Tongue (tissue), 1 donor: ENCODE measurements at regions not wholly inside any gene's neighbourhood (a gene's known extent, or its start where the extent isn't known, plus 50 kb on each side); places are given as distances from the start of the nearest gene placed in this dataset.

Source experiments
- DNase-seq: peaks from one replicate; pipeline ENCODE4 v3.0.0-alpha.2; 2015

DNA sequence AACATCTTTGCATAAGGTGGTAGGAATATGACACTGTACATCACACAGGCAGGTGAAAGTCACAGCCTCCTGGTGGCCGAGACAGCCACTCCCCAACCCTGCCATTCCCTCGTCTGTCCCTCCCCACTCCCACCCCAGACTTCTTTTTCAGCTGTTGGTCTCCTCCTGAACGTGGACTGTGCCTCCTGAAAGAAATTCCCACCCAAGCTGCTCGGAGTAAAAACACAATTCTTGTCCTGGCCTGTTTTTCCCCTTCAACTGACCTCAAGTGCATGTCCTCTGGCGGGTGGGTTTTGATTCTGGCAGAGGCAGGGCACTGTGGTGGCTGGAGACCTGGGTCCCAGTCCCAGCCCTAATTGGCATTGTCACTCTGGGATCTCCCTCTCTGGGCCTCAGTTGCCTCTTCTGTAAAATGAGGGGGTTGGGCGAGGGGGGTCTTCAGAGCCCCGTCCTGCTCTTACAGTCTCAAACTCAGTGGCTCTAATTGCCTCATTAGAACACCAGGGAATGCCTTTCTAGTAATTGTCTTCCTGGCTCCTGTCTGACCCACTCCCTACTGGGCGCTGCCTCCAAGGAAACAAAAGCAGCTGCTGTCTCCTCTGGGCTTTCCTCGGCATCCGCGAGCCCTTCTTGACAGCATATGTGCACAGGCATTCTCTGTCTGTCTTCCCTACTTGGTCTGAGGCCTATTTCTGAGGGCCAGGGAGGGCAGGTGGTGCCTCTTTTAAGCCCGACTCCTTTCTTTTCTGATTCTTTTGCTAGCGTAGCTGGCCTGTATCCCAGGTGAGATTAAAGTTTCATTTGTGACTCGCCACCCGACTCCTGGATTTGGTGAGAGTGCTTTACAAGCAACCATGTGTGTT lies 186.6 kb upstream of the RMST start:
- peak; percentile 80 for DNase-seq

- peak; percentile 18 for DNase-seq
Measured at GRCh38 chr12:97276661-97277429, 185.8 kb upstream of the RMST start.

- DNase-seq, result no peak
Measured at GRCh38 chr12:97283297-97283696, 179.3 kb upstream of the RMST start.

GRCh38 chr12:97288531-97288930 lies 174.1 kb upstream of the RMST start:
- DNase-seq, result no peak

- DNase-seq, result no peak
Measured at GRCh38 chr12:97292588-97292987, 170.0 kb upstream of the RMST start.

GRCh38 chr12:97293541-97293940 lies 169.1 kb upstream of the RMST start:
- DNase-seq, result no peak

GRCh38 chr12:97299847-97300246 lies 162.8 kb upstream of the RMST start:
- no peak for DNase-seq

DNA sequence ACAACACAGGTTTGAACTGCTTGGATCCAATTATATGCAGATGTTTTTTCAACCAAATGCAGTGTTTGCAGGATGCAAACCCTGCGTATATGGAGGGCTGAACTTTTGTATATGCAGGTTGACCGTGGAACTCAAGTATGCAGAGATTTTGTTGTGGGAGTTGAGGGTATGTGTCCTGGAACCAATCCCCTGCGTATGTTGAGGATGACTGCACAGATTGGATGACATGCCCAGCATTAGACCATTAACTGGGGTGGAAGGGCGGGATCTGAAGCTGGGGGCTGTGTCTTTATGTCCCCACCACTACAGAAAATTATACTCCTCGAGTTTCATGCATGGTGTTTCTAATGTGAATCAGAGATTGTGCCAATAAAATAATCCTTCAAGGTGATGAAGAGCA lies 162.2 kb upstream of the RMST start:
- no peak for DNase-seq

- no peak for DNase-seq
Measured at GRCh38 chr12:97300891-97301290, 161.7 kb upstream of the RMST start.

- no peak for DNase-seq
Measured at GRCh38 chr12:97301576-97301975, 161.0 kb upstream of the RMST start.

DNA sequence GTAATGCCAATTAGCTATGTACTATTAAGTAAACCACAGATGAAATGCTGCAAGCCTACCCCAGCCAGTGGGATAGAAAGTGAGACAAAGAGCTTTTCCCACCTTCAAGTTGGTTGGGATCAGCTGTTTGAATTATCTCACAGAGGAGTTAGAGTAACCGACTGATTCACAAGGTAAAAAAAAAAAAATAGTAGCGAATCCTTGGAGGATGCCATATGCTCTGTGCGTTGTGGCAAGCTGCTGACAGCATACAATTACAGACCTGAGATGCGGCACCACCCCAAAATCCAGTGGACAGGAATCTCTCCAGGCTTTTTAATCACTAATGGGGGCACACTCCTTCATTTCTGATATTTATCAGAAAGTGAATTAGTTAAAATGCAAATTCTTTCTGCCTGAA lies 157.0 kb upstream of the RMST start:
- no peak for DNase-seq

- DNase-seq, result peak; percentile 11
Measured at GRCh38 chr12:97306147-97306546, 156.5 kb upstream of the RMST start.

- peak; percentile 76 for DNase-seq
Measured at GRCh38 chr12:97308576-97309198, 153.9 kb upstream of the RMST start.

- DNase-seq, result no peak
Measured at GRCh38 chr12:97309921-97310320, 152.7 kb upstream of the RMST start.

- no peak for DNase-seq
Measured at GRCh38 chr12:97312570-97313135, 150.0 kb upstream of the RMST start.

DNA sequence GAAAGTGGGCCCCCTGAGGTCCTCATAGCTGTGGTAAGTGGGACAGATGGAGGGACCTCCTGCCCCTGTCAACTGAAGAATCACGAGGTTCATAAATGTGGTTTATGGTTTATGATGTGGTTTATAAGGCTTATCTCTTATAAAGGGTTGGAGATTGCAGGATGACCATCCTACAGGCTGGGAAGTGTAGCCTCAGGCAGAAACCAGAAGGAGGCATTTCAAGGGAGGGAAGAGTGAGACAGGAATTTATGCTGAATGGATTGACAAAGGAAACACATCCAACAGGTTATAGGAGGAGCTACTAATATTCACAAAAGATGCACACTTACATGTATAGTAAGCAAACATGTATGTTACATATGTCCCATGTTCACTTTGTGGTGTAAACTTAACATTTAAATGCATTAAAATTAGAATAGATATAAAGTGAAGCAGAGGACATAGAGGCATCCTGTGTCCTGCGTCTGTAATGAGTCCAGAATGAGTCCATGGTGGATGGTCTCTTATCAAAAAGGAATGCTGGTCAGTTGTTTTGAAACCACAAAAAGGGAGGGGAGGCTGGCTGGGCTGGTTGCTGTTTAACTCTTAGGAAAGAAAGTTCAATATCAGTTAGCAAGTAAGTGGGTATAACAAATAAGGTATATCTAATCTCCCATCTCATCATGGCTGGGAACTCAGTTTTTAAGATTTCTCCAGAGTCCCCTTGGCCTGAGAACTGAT lies 149.0 kb upstream of the RMST start:
- no peak for DNase-seq

DNA sequence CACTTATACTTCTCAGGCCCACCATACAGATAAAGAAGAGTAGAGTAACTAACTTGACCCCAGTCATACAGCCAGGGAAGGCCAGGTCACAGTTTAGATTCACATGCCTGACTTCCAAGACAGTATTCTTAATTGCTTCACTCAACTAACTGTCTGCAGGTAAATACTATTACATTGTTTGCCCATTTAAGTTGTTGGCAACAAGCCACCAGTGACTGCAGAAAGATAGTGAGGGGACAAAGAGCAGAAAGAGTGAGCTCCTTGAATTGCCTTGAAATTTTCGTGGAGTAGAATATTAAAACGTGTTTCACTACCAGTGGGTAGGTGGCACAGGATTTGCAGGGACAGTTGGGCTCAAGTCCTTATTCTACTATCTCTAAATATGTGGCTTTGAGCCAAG lies 146.3 kb upstream of the RMST start:
- no peak for DNase-seq

- DNase-seq, result no peak
Measured at GRCh38 chr12:97321621-97322020, 141.0 kb upstream of the RMST start.

DNA sequence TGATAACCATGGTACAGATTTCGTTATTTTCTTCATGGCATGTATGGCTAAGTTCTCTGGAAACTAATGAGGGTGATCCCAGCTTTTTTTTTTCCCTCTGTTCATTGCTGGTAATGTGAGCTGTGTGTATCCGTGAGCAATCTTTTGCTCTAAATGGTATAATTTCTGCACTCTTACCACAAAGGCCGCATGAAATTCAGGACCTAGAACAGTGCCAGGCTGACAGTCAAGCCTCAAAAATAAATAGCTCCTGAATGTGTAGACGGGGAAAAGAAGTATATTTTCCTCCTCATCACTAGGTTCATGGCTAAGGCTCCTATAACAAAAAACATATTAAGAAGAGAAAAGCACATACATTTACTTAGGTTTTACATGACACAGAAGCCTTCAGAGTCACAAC lies 140.2 kb upstream of the RMST start:
- DNase-seq, result no peak

DNA sequence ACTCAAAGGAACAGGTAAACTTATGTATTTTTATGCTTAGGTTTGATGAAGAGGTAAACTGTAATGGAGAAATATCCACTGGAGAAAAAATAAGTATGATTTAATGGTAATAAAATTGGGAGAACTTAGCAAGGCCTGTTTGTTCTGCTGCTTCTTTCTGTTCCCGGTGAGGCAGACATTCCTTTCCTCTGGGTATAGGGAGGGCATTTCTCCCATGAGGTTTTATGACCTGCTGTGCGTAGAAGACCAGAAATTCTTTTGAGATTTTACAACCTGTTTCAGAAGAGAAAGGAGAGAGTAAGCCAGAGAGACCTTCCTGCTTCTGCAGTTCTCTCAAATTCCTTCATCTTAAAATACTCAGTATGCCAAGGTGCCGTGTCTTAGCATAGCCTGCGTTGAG lies 139.4 kb upstream of the RMST start:
- no peak for DNase-seq

- no peak for DNase-seq
Measured at GRCh38 chr12:97324471-97324870, 138.1 kb upstream of the RMST start.

DNA sequence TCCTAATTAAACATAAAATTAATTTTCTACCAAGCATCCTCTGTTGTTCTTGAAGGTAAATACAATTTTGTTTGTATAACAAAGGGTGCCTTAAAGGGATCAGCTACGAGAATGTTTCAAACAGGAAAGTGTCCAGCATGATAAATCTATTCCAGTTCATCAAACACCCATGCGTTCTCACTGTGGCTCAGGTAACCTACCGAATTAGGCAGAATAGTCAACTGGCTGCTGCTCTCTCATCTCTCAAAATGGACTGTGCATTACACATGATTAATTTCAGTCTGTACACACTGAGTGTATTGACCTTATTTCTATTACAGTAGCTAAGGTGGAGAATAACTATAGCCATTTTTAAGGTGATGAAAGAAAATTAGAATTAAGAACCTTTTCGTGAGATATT lies 127.5 kb upstream of the RMST start:
- no peak for DNase-seq
